IMR-90 (cell line): ENCODE measurements at regions not wholly inside any gene's neighbourhood (a gene's known extent, or its start where the extent isn't known, plus 50 kb on each side); places are given as distances from the start of the nearest gene placed in this dataset.

Experiments
- ATAC-seq: fragments of 200-7000 bp; cut with Tn5 transposase; 2 replicates; pipeline ENCODE4 v1.9.1; 2020; ENCODE audit warnings: low read depth, mild to moderate bottlenecking, moderate library complexity
- BruUV-seq: library from RNA; stranded (reverse); fragments of 400-500 nt; replicated peaks from 2 replicates; lab custom pipeline; 2021; lab: Mats Ljungman, UMichigan
- CTCF ChIA-PET: fragments of 300-600 bp; formaldehyde crosslinking; extraction: SDS; loops from one replicate; lab custom pipeline; 2021; ENCODE audit warnings: antibody characterized with exemption; lab: Yijun Ruan, JAX
- POLR2A ChIA-PET: fragments of 300-600 bp; sonication (Branson Sonifier 250); formaldehyde crosslinking; loops from one replicate; lab custom pipeline; 2022; ENCODE audit warnings: antibody characterized with exemption; ENCODE audit not compliant: unreplicated experiment; lab: Charles Lee
- DNase-seq: peaks from one replicate; pipeline ENCODE4 v3.0.0; 2013
- H2AFZ ChIP-seq: replicated peaks from 2 replicates; pipeline ENCODE3; 2013; ENCODE audit warnings: low read length, mild to moderate bottlenecking; ENCODE audit not compliant: poor library complexity
- H2AK5ac ChIP-seq: 2 replicates; pipeline ENCODE4 v1.6.1; 2013; ENCODE audit warnings: low read depth, low read length, inconsistent platforms
- H2AK9ac ChIP-seq: replicated peaks from 2 replicates; pipeline ENCODE3; 2013; ENCODE audit warnings: mild to moderate bottlenecking, low read depth, low read length, moderate library complexity; ENCODE audit not compliant: poor library complexity
- H2BK120ac ChIP-seq: 2 replicates; pipeline ENCODE4 v1.6.1; 2013; ENCODE audit warnings: low read depth, low read length, inconsistent platforms
- H2BK15ac ChIP-seq: 3 replicates; pipeline ENCODE4 v1.6.1; 2013; ENCODE audit warnings: low read depth, low read length, inconsistent platforms
- H2BK20ac ChIP-seq: 2 replicates; pipeline ENCODE4 v1.6.1; 2013; ENCODE audit warnings: low read depth, mild to moderate bottlenecking, inconsistent platforms, low read length, moderate library complexity
- H2BK5ac ChIP-seq: 2 replicates; pipeline ENCODE4 v1.6.1; 2013; ENCODE audit warnings: mild to moderate bottlenecking, low read depth, low read length, inconsistent platforms; ENCODE audit not compliant: poor library complexity, severe bottlenecking
- H3K14ac ChIP-seq: replicated peaks from 2 replicates; pipeline ENCODE4 v1.6.1; 2013; ENCODE audit warnings: low read depth, low read length, inconsistent platforms
- H3K18ac ChIP-seq: 2 replicates; pipeline ENCODE4 v1.6.1; 2013; ENCODE audit warnings: low read depth, low read length, control low read depth
- H3K23ac ChIP-seq: 2 replicates; pipeline ENCODE4 v1.6.1; 2013; ENCODE audit warnings: low read depth, low read length, inconsistent platforms
- H3K27ac ChIP-seq: 2 replicates; pipeline ENCODE4 v1.5.1; 2013; ENCODE audit warnings: mild to moderate bottlenecking, control low read depth, low read length; ENCODE audit not compliant: insufficient read depth
- H3K27me3 ChIP-seq: 2 replicates; pipeline ENCODE4 v1.6.1; 2013; ENCODE audit warnings: low read length; ENCODE audit not compliant: control insufficient read depth, insufficient read depth
- H3K36me3 ChIP-seq: 2 replicates; pipeline ENCODE4 v1.6.1; 2013; ENCODE audit warnings: low read length, mixed read lengths; ENCODE audit not compliant: control insufficient read depth, insufficient read depth
- H3K4ac ChIP-seq: 2 replicates; pipeline ENCODE4 v1.6.1; 2013; ENCODE audit warnings: low read depth, low read length, inconsistent platforms
- H3K4me1 ChIP-seq: 2 replicates; pipeline ENCODE4 v1.6.1; 2013; ENCODE audit warnings: low read length, mixed read lengths; ENCODE audit not compliant: control insufficient read depth, insufficient read depth
- H3K4me2 ChIP-seq: 2 replicates; pipeline ENCODE4 v1.6.1; 2013; ENCODE audit warnings: low read depth, mild to moderate bottlenecking, control low read depth, low read length, moderate library complexity
- H3K4me3 ChIP-seq: 2 replicates; pipeline ENCODE4 v1.5.1; 2013; ENCODE audit warnings: low read depth, mild to moderate bottlenecking, control low read depth, low read length, moderate library complexity; ENCODE audit not compliant: insufficient read depth
- H3K56ac ChIP-seq: 2 replicates; pipeline ENCODE4 v1.6.1; 2013; ENCODE audit warnings: low read length, inconsistent platforms; ENCODE audit not compliant: insufficient read depth; ENCODE audit errors: extremely low read depth
- H3K79me1 ChIP-seq, 2 experiments: 2 replicates each; pipeline ENCODE4 v1.6.1; 2013; ENCODE audit warnings: low read length in 2 of 2, inconsistent platforms in 1 of 2, low read depth in 1 of 2
- H3K9ac ChIP-seq: 2 replicates; pipeline ENCODE4 v1.6.1; 2013; ENCODE audit warnings: low read depth, low read length, control low read depth
- H3K9me1 ChIP-seq: 2 replicates; pipeline ENCODE4 v1.6.1; 2013; ENCODE audit warnings: low read length, inconsistent platforms; ENCODE audit not compliant: insufficient read depth
- H3K9me3 ChIP-seq: 2 replicates; pipeline ENCODE4 v1.6.1; 2013; ENCODE audit warnings: low read length; ENCODE audit not compliant: control insufficient read depth, insufficient read depth
- H4K20me1 ChIP-seq: 2 replicates; pipeline ENCODE4 v1.6.1; 2013; ENCODE audit warnings: low read length, inconsistent platforms; ENCODE audit not compliant: insufficient read depth
- H4K5ac ChIP-seq: 2 replicates; pipeline ENCODE4 v1.6.1; 2013; ENCODE audit warnings: mild to moderate bottlenecking, low read depth, low read length, control low read depth
- H4K8ac ChIP-seq, 2 experiments: 2 replicates each; pipeline ENCODE4 v1.6.1; 2013; ENCODE audit warnings: low read depth in 2 of 2, low read length in 2 of 2, control low read depth in 1 of 2, inconsistent platforms in 1 of 2
- H4K91ac ChIP-seq: 2 replicates; pipeline ENCODE4 v1.6.1; 2013; ENCODE audit warnings: low read depth, low read length, inconsistent platforms; ENCODE audit not compliant: insufficient read depth
- CTCF ChIP-seq: conservative IDR thresholded peaks from 2 replicates; pipeline ENCODE4 v1.5.1; 2012; ENCODE audit warnings: mild to moderate bottlenecking, low read depth, low read length, improper control_type of control experiment
- ELK1 ChIP-seq: fragments of 150-350 bp; IDR thresholded peaks from 2 replicates; pipeline ENCODE4 v1.6.1; 2016; ENCODE audit warnings: low read depth, mild to moderate bottlenecking, low read length, moderate library complexity, borderline replicate concordance
- RFX5 ChIP-seq: IDR thresholded peaks from 2 replicates; pipeline ENCODE4 v1.8.0; 2012; ENCODE audit warnings: low read depth, mild to moderate bottlenecking, low read length, moderate library complexity
- SMC3 ChIP-seq: fragments of 150-350 bp; IDR thresholded peaks from 2 replicates; pipeline ENCODE4 v1.6.1; 2016; ENCODE audit warnings: low read depth, mild to moderate bottlenecking, antibody characterized with exemption, low read length, moderate library complexity
- WGBS, 2 experiments: methylation state at CpG; one replicate each; pipeline versions ENCODE4 v1.1.5 to v1.1.7; 2013; ENCODE audit warnings: missing lambda C conversion rate in 2 of 2; ENCODE audit not compliant: insufficient read length in 1 of 2; ENCODE audit errors: extremely low coverage in 2 of 2; 5-methylcytosine and 5-hydroxymethylcytosine counted together
- dilution Hi-C: fragments of 300-500 bp; cut with HindIII; formaldehyde crosslinking; loops from one replicate; pipeline ENCODE4 v1.14.3; 2018; ENCODE audit warnings: low sequenced_read_pairs; ENCODE audit not compliant: unreplicated experiment
- in situ Hi-C: fragments of 300-500 bp; cut with MboI; formaldehyde crosslinking; loops from 3 replicates; pipeline ENCODE4 v1.14.3; 2019; ENCODE audit warnings: low sequenced_read_pairs, inconsistent platforms, mixed read lengths
- intact Hi-C: fragments of 100-400 bp; cut with micrococcal nuclease; formaldehyde crosslinking; loops from 2 replicates; pipeline ENCODE4 v1.10.0; 2022

GRCh38 chr12:16449459-16449858 lies 102.0 kb downstream of the MGST1 start:
- no peak overlapping the region for H3K14ac ChIP-seq
- ChIA-PET POLR2A (no interaction called here), CTCF (no interaction called here)
- no peak overlapping the region for H3K9ac ChIP-seq
- H2AK9ac ChIP-seq, result no peak overlapping the region
- dilution Hi-C loops (no loop called here), in situ Hi-C loops (no loop called here), intact Hi-C loops (no loop called here)
- no peak overlapping the region for H2BK15ac ChIP-seq
- no peak overlapping the region for H3K27ac ChIP-seq
- H3K79me1 ChIP-seq, result no peaks in the 10 kb centered on the region
- H4K91ac ChIP-seq, result no peak overlapping the region
- H3K4me1 ChIP-seq, result no peaks in the 10 kb centered on the region
- H2BK20ac ChIP-seq, result no peak overlapping the region
- DNase-seq (no peak), ATAC-seq (no peak)
- no peak overlapping the region for H2BK5ac ChIP-seq
- H4K8ac ChIP-seq, result no peak overlapping the region
- H3K23ac ChIP-seq, result no peak overlapping the region
- no peak overlapping the region for H3K4ac ChIP-seq
- no peaks in the 10 kb centered on the region for H4K20me1 ChIP-seq
- BruUV-seq, result no TSS peak
- H3K18ac ChIP-seq, result no peak overlapping the region
- TF ChIP-seq SMC3, result no peak
- TF ChIP-seq RFX5, result no peak
- peak; percentile 16; the same call in 1 of the 2 replicates for TF ChIP-seq CTCF
- TF ChIP-seq ELK1, result no peak
- H3K9me3 ChIP-seq, result no peaks in the 10 kb centered on the region
- no peak overlapping the region for H4K5ac ChIP-seq
- H2AFZ ChIP-seq, result no peak overlapping the region
- H2AK5ac ChIP-seq, result no peak overlapping the region
- H3K56ac ChIP-seq, result no peak overlapping the region
- no peak overlapping the region for H3K4me3 ChIP-seq
- no peaks in the 10 kb centered on the region for H3K9me1 ChIP-seq
- H3K27me3 ChIP-seq, result no peaks in the 10 kb centered on the region
- H3K4me2 ChIP-seq, result no peak overlapping the region
- H3K36me3 ChIP-seq, result no peaks in the 10 kb centered on the region
- H2BK120ac ChIP-seq, result no peak overlapping the region
- no CpG with 5 or more reads among the region's 2 CpGs for WGBS, 2 experiments
